ENCODE measurements at regions not wholly inside any gene's neighbourhood (a gene's known extent, or its start where the extent isn't known, plus 50 kb on each side); places are given as distances from the start of the nearest gene placed in this dataset.

DNA sequence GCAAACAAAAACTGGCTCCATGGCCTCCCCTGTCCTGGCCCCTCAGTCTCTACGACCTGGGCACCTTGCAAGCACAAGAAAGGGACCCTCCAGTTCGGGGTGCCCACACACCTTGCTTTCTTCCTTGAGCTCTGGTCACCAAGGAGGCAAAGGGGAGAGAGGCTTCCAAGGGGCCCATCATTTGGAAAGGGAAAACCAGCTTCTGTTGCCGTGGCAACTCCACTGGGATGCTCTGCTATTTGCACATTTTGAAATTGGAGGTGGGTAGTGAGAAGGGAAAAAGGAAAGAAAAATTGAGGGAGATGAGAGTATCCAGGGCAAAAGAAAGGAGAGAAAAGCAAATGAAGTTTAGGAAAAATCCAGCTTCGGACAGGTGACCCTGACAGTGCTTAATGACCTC is 388.4 kb downstream of the SHANK2 start:
- DNase-seq, result no peak

DNA sequence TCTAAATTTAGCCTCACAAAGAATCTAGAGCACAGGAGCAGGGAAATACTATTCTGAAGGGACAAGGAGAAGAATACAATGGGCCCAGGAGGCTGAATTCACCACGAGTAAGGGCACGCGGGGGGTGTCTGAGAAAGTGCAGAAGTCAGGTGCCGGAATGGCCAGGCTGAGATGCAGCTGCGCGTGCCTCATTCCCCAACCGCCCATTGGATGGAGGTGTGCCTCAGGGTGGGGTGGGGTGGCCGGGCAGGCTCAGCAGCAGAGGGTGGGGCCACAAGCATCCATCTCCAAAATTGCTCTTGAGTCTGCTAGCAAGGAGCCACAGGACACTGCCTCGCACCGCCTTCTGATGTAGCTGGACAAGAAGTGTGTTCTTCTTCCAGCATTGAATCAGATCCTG is 387.0 kb downstream of the SHANK2 start:
- no peak for DNase-seq

DNA sequence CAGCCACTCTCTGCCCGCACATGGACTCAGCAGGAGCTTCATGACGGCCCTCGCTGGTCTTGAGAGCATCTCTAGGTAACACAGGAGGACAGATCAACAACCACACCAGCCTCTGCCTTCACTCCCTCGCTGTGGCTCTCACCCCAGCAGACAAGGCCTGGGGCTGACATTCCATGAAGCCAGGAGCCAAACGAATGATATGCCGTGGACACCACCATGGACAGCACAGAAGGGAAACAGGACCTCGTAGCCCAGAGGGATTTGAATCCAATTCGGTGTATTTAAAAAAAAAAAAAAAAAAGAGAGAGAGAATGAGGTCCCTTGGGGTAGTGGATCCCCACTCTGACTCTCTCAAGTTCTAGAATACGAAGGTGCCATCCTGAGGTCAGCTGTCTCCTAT is 385.5 kb downstream of the SHANK2 start:
- DNase-seq, result no peak

DNA sequence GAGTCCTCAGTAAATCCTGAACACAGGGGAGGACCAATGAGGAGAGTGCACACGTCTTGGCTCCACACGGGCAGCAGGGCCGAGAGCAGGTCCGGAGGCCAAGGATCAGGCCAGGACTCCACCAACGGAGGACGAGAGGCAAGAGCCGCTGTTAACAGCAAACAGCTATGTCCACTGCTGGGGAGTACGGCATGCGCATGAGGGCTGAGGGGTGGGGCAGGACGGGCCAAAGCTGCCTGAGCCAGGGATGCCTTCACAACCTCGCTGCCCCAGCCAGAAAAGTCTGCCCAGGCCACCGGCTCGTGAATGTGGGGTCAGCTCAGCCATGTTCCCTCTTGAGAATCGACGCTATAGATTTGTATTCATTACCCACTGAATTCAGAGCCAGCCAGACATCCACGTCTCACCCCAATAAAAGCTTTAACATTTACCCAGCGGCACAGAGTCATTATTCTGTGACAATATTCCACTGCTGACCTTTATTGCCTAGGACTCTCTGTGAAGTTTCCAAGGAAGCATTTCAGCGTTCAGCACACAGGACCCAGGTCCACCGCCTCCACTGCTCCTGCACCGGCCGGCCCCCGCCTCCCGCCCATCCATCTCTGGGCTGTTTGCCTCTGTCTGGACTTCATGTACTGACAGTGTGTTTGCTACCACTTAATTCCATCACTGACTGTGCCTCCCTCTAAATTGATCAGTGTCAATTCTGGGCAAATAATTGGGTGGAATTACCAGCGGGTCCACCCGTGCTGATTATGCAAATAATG is 384.9 kb downstream of the SHANK2 start:
- DNase-seq, result no peak

DNA sequence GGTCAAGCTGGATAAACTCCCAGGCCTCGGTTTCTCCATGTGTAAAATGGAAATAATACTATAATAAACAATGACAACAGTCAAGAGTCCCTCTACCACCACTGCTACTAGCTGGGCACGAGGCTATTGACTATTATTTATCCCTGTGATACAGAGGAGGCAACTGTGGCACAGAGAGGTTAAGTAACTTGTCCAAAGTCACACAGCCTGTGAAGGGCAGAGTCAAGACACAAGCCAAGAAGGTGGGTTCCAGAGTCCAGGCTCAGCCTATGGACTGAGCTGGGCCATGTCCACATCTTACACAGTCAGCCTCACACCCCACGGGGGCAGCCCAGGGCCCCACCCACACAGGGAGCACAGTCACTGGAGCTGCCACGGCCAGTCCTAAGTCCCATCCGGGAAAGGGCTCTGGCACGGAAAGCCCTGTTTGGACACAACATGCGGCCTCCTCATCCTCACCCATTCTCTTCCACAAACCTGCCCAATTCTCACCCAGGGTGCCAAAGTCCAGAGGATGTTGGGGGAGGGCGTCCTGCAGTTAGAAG is 384.0 kb downstream of the SHANK2 start:
- DNase-seq, result no peak

DNA sequence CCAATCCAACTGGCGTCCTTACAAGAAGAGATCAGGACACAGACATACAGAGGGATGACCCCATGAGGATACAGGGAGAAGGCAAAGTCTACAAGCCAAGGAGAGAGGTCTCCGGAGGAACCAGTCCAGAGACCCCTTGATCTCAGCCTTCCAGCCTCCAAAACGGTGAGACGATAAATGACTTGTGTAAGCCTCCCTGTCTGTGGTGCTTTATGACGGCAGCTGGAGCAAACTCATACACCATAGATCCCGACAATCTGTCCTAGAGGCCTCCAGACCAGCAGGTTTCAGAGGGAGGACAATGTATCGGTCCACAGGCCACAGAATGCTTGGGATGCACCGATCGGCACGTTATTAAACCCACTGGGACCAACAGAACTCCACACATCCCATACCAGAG is 383.3 kb downstream of the SHANK2 start:
- DNase-seq, result no peak

DNA sequence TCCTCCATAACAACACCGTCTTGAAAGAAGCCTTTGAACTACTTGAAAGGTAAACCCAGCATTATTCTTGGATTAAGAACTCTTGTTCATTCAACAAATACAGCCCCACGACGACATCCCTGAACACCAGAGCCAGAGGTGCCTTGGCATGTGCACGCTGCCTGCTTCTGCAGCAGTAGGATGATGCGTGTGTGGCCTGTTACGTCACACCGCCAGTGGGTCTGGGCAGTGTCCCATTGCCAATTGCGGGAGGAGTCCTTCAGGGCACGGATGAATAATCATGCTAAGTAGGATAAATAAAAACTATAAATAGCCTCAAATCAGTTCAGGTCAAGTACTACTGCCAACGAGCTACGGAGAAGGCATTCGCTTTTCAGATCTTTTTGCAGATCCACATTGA is 380.5 kb downstream of the SHANK2 start:
- DNase-seq, result no peak

DNA sequence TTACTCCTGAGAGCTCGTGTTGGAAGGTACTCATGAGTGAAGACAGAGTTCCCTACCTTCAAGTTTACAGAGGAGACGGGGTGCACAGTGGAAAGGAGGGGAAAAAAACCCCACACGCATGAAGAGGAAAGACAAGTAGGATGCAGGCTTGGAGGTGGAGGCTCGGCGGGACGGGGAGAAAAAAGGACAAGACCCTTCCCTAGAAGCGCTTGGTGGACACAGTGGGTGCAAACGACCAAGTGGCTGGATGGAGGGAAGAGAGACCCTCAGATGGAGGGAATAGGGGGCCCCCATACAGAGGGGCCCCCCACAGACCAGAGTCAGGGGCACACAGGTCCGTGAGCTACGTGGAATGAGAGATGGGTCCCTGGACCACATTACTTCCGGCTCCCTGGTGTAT is 380.1 kb downstream of the SHANK2 start:
- no peak for DNase-seq

DNA sequence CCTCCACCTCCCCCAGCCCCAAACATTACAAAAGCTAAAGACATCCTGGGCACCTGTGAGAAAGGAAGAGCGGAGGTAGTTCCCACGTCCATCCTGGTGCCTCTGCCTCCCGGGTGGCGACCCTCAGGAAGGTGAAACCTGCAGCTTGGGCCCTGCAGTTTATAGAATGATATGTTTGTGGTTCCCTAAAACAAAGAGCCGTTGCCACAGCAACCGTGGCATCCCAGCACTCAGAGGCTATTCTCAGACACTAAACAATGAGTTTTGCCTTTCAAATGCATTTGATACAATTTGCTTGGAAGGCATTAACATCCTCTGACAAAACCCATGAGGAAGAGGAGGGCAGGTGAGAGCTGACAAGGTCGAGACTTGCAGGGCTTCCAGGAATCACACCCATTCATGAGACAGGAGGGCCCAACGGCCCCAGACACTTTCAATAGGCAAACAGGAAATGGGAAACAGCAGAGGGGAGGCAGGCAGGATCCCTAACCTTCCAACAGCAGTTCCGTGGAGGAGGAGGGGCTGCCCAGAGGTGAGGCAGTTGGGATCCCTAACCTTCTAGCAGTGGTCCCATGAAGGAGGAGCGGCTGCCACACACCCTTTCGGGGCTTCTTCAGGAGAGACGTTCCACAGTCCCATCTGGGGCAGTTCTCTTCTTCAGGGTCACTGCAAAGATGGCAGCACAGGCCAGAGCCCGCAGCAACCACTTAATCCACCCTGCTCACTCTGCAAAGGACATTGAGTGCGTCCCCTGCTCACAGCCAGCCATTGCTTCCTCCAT is 379.2 kb downstream of the SHANK2 start:
- no peak for DNase-seq

DNA sequence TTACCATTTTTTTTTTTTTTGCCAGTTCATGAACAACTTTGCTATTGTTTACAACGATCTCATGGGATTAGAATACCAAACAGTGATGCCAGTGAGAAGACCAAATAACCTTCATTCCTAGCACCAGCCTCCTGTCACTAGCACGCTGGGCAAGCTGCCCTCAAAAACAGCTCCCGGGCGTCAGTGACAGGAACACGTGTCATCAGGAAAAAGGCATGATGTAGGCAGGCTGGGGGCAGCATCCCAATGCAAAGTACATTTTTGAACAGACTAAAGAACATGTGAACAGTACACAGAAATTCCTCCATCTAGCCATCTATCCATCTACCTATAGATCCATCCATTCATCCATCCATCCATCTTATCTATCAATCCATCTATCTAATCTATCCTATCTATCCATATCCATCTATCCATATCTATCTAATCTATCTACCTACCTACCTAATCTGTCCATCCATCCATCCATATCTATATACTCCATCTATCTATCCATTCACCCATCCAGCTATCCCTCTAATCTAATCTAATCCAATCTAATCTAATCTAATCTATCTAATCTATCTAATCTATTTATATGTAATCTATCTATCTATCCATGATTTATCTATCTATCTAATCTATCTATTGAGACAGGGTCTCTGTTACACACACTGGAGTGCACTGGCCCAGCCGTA is 378.5 kb downstream of the SHANK2 start:
- no peak for DNase-seq

DNA sequence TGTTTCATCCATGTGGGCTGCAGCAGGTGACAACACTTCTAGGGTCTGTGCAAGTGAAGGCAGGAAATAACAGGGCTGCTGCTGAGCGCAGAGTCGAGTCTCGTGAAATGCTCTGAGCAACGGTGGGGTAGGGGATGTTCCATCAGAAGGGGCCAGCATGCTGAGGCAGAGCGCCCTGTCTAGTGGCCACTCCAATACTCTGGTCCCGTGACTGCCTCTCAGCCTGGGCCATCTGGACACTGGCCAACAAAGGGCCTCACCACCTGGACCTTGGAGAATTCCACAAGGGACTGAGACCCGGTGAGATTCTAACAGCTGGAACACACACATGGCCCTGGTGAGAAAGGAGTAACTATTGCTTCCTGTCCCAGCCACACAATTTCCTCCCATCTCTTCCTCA is 375.7 kb downstream of the SHANK2 start:
- DNase-seq, result no peak

DNA sequence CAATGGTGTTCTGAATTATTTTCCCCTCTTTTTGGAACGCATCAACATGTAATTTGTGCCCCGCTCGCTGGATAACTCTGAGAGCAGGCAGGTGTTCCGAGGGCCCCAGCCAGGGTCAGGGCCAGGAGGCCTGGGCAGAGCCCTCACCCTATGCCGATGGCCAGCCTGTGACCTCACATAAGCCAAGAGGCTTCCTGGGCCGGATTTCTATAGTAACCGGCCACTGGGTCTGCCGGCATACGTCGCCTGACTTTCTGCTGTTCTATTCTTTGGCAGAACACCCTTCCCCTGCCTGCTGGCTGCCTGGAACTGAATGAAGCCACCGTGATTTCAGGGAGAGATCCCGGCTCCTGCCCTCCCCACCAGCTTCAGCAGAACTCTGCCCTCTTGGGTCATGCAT is 375.2 kb downstream of the SHANK2 start:
- no peak for DNase-seq

DNA sequence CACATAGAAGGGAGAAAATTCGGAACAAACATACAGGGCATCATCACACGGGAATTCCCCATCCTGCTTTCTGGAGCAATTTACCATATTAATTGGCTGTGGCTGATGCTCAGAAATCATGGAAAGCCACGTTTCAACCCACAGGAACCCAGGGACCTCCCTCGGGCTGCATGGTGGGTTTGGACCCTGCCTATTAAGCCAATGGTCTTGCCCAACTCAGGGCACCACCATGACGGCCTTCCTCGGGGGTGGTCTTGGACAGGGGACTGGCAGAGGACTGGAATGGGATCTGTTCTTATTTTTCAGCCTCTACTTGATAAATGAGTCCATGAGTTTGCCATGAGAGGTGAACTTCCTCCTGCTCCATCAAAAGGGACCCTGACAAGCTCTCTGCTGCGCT is 374.0 kb downstream of the SHANK2 start:
- DNase-seq, result no peak

DNA sequence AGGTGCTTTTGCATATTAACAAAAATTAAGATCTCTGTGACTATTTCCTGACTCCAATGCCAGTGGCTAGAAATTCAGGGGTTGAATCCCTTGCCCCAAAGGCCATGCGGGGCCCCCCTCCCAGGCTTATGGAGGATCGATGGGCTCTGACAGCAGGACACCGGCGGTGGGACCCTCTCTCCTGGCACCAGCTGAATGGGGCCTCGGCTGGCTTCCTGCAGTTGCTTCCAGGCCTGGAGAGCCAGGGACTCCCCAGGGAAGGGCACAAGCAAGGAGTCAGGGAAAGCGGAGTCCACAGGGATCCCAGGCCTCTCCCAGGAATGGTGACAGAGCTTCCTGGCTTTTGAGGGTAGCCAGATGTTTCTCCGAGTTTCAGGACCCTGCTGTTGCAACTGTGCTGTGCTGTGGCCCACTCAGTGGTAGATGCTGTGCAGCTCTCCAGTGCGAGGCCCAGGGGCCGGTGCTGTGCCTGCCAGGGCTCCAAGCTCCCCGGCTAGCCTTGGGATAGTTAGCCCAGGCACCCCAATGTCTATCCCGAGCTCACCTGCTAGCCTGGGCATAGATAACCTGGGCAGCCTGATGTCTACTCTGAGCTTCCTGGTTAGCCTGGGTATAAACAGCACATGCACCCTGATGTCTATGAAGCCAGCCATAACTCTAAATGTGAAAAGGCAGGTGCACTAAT is 372.6 kb downstream of the SHANK2 start:
- no peak for DNase-seq

DNA sequence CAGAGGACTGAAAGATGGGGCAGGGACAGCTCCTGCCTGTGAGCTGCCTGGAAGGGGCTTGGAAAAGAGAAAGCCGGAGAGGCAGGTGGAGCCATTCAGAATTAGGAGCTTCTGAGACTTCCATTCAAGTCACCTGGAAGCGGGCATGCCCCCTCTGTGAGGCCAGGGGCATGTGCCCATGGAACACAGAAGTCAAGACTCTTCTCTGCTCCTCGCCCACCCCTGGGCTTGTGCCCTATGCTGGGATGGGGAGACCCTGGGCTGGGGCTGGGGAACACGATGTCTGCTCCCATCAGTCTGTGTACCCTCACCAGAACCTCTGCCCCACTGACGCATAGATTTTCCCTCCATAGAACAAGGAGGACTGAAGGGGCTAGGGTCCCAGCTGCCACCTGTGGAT is 372.0 kb downstream of the SHANK2 start:
- DNase-seq, result no peak

DNA sequence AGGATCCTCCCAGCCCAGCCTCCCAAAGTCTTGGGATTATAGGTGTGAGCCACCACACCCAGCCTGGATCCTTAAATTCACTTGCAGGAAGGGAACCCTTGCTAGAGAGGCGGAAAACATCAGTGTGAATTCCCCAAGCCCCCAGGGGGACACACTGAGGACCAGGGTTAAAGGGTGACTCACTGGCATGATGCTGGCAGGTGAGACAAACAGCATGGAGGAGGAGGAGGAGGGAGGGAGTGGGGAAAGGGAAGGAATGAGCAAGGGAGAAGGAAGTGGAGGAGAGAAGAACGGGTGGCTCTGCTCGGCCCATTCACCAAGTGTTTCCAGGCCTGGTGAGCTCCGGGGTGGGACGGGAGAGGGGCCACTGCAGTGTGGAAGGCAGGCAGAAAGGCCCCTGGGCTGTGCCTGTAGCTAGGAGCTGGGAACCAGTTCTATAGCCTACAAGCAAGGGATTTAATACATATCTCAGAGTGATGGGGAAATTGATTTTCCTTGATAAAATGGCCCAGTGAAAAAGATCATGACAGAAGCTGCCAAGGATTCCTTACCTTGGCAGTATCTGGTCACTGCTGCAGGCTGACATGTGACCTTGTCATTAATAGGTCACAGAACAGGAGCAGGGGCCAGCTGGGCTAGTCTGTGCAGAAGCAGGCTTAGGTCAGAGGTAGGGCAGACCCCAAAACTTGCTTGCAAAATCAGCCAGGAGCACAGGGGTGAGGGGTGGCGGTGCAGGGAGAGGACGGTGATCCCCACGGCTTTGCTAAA is 370.2 kb downstream of the SHANK2 start:
- no peak for DNase-seq

DNA sequence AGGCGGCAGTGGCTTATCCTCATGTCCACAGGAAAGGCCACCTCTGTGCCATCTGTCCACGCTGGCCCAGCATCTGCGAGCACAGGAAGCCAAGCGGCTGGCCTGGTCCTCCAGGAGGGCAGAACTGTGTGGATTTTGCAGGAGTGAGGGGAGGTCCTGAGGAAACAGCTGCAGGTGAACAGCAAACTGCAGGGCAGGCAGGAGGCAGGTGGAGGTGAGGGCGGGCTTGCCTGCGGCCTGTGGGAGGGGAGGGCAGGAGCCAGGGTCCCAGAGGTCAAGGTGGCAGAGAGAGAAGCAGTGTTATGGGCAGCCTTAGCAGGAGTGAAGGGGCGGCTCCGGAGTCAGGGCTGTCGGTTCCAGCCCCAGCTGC is 369.7 kb downstream of the SHANK2 start:
- DNase-seq, result no peak

DNA sequence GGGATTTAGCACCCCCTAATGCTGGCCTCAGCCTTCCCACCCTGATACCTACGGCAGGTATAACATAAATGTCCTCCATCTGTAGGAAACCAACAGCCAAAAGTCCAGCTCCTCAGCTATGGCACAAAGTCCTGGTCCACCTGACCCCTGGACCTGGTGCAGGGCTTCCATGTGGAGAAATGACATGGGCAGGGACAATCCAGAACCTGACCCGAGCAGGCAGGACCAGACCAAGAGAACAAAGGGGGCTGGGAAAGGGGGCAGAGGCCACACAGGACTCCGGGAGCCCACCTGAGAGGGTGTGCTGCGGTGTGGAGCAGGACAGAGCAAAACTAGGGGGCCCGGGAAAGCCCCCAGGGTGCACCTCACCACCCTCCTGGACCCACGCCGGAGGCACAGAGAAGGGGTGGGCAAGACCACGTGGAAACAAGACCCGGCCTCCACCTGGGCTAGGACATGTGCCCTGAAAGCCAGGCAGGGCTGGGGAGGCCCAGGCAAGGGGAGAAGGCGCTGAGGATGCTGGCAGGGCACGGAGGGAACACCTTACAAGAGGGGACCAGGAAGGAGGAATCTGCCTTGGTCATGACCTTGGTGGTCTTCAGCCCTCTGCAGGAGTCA is 368.9 kb downstream of the SHANK2 start:
- DNase-seq, result no peak

DNA sequence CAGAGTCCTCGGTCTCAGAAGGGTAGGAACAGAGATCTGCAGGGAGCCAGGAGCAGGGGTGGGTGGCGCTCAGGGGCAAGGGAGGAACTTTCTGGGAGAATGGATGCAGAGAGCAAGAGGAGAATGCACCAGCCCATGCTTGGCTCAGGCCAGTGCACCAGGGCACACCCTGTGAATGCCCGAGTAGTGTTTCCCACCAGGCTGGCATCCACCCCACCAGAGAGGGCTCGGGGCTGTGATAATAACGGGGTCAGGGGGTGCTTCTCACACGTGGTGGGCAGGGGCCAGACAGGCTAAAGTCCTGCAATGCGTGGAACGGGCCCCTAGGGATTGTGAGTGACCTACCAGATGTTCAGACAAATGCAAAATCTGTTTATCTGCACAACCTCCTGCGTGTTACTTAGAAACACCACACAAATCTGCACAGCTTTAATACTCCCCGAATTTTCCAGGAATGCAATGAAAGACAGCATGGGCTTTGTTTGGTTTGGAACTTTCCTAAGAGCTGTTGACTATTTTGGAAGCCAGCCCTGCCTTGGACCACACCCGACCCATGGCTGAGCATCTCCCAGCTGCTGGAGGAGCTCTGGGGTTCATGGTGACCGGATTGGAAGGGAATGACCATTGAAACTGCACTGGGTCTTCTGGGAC is 368.3 kb downstream of the SHANK2 start:
- DNase-seq, result no peak

DNA sequence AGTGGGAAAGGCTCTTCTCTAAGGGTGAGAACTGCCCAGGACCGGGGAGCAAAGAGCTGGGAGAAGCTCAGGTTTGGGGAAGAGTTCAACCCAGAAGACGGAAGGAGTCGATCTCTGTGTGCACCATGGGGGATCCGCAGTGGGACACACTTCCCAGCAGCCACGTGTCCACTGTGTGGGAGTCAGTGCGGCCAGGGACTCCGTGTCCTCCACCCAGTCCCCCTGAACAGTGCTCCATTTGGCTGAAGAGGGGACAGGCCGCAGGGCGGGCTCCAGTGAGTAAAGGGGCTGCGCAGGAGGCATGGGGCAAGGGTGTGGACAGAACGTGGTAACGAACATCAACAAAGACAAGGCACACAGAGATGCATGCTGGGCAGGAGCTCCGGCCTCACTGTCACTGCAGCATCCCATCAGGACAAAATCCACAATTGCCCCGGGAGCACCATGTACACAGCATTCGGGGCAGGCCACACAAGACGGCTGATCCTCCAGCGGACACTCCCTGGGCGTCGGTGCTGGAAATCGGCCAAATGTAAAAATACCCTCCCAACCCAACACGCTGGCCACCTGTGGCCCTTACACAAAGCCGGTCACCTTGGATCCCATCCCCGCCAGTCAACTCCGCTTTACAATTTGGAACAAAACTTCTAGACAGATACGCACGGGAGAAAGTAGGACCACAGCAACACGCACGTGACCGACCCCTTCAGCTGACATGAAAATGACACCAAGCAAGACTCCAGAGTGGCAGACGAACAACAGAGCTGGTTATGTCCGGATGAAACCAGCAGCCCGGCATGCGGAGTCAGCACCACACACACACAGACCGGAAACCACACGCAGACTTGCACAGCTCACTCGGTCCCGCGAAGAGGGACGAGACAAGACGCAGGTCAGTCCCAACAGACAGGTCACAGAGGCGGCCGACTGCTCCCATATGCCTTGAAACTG is 366.8 kb downstream of the SHANK2 start:
- DNase-seq, result no peak

All from stimulated activated CD4-positive, alpha-beta T cell treated with anti-CD3 and anti-CD28 coated beads, Interleukin-15, amount 100 ng/mL, for 24 hours (primary cell).